H9 (cell line): ENCODE measurements at regions not wholly inside any gene's neighbourhood (a gene's known extent, or its start where the extent isn't known, plus 50 kb on each side); places are given as distances from the start of the nearest gene placed in this dataset.
A peak's percentile ranks its signal among the peaks of the same experiment; 100 is the strongest.

Experiments
- DNase-seq: peaks from one replicate; pipeline ENCODE4 v3.0.0-alpha.2; 2017
- H2AFZ ChIP-seq: one replicate; pipeline ENCODE4 v1.6.1; 2013; ENCODE audit warnings: mild to moderate bottlenecking, low read length, control low read depth, moderate library complexity
- H2AK5ac ChIP-seq: 2 replicates; pipeline ENCODE4 v1.6.1; 2013; ENCODE audit warnings: low read length, control low read depth, mixed read lengths; ENCODE audit not compliant: insufficient read length
- H2BK120ac ChIP-seq: one replicate; pipeline ENCODE4 v1.6.1; 2013; ENCODE audit warnings: low read depth, mild to moderate bottlenecking, low read length, control low read depth, inconsistent platforms; ENCODE audit not compliant: poor library complexity, severe bottlenecking
- H2BK12ac ChIP-seq: 2 replicates; pipeline ENCODE4 v1.6.1; 2013; ENCODE audit warnings: low read length, control low read depth, mixed read lengths, low read depth; ENCODE audit not compliant: insufficient read length
- H2BK15ac ChIP-seq: 2 replicates; pipeline ENCODE4 v1.6.1; 2013; ENCODE audit warnings: low read depth, low read length, control low read depth
- H2BK20ac ChIP-seq: one replicate; pipeline ENCODE4 v1.6.1; 2013; ENCODE audit warnings: low read depth, mild to moderate bottlenecking, low read length, control low read depth, inconsistent platforms; ENCODE audit not compliant: poor library complexity, severe bottlenecking
- H2BK5ac ChIP-seq: 2 replicates; pipeline ENCODE4 v1.6.1; 2013; ENCODE audit warnings: low read length, control low read depth, mixed read lengths; ENCODE audit not compliant: insufficient read length
- H3K14ac ChIP-seq: 2 replicates; pipeline ENCODE4 v1.6.1; 2013; ENCODE audit warnings: low read length, control low read depth; ENCODE audit not compliant: insufficient read depth
- H3K18ac ChIP-seq: 2 replicates; pipeline ENCODE4 v1.6.1; 2013; ENCODE audit warnings: low read depth, mild to moderate bottlenecking, mixed read lengths, low read length, control low read depth; ENCODE audit not compliant: insufficient read length
- H3K23ac ChIP-seq: 2 replicates; pipeline ENCODE4 v1.6.1; 2013; ENCODE audit warnings: low read length, control low read depth, mixed read lengths, low read depth; ENCODE audit not compliant: insufficient read length
- H3K23me2 ChIP-seq: 2 replicates; pipeline ENCODE4 v1.6.1; 2013; ENCODE audit warnings: low read depth, mild to moderate bottlenecking, mixed read lengths, low read length, control low read depth; ENCODE audit not compliant: insufficient read length, poor library complexity, severe bottlenecking
- H3K27ac ChIP-seq: 2 replicates; pipeline ENCODE4 v1.5.1; 2013; ENCODE audit warnings: low read length, control low read depth, mixed read lengths, low read depth; ENCODE audit not compliant: insufficient read length
- H3K27me3 ChIP-seq: 2 replicates; pipeline ENCODE4 v1.6.1; 2013; ENCODE audit warnings: low read length, control low read depth, inconsistent platforms; ENCODE audit not compliant: insufficient read depth
- H3K4ac ChIP-seq: 2 replicates; pipeline ENCODE4 v1.6.1; 2013; ENCODE audit warnings: low read depth, mild to moderate bottlenecking, control low read depth, inconsistent platforms, low read length, moderate library complexity
- H3K4me1 ChIP-seq: 2 replicates; pipeline ENCODE4 v1.6.1; 2013; ENCODE audit warnings: low read length, control low read depth, inconsistent platforms; ENCODE audit not compliant: insufficient read depth
- H3K4me2 ChIP-seq: 2 replicates; pipeline ENCODE4 v1.6.1; 2013; ENCODE audit warnings: low read length, control low read depth, mixed read lengths; ENCODE audit not compliant: insufficient read length, insufficient read depth
- H3K56ac ChIP-seq: 2 replicates; pipeline ENCODE4 v1.6.1; 2013; ENCODE audit warnings: low read depth, mild to moderate bottlenecking, mixed read lengths, low read length, control low read depth; ENCODE audit not compliant: insufficient read length
- H3K79me1 ChIP-seq: 2 replicates; pipeline ENCODE4 v1.6.1; 2013; ENCODE audit warnings: low read depth, mild to moderate bottlenecking, moderate library complexity, low read length, control low read depth, inconsistent platforms; ENCODE audit not compliant: insufficient read depth, poor library complexity, severe bottlenecking
- H3K79me2 ChIP-seq: 2 replicates; pipeline ENCODE4 v1.6.1; 2013; ENCODE audit warnings: low read length, control low read depth, inconsistent platforms; ENCODE audit not compliant: insufficient read depth
- H3K9ac ChIP-seq: 2 replicates; pipeline ENCODE4 v1.6.1; 2013; ENCODE audit warnings: low read length, control low read depth, mixed read lengths; ENCODE audit not compliant: insufficient read length; ENCODE audit errors: extremely low read depth
- H3K9me3 ChIP-seq: one replicate; pipeline ENCODE4 v1.6.1; 2013; ENCODE audit warnings: low read depth, low read length, inconsistent platforms; ENCODE audit not compliant: control insufficient read depth
- H3T11ph ChIP-seq: one replicate; pipeline ENCODE4 v1.6.1; 2013; ENCODE audit warnings: mild to moderate bottlenecking, low read length, control low read depth, inconsistent platforms
- H4K20me1 ChIP-seq: one replicate; pipeline ENCODE4 v1.6.1; 2013; ENCODE audit not compliant: control insufficient read depth, insufficient read length, insufficient read depth
- H4K5ac ChIP-seq: 2 replicates; pipeline ENCODE4 v1.6.1; 2013; ENCODE audit warnings: low read depth, mild to moderate bottlenecking, mixed read lengths, low read length, control low read depth; ENCODE audit not compliant: insufficient read length
- H4K8ac ChIP-seq: replicated peaks from 2 replicates; pipeline ENCODE4 v1.6.1; 2013; ENCODE audit warnings: low read length, control low read depth, mixed read lengths, low read depth; ENCODE audit not compliant: insufficient read length
- H4K91ac ChIP-seq: 2 replicates; pipeline ENCODE4 v1.6.1; 2013; ENCODE audit warnings: low read depth, mild to moderate bottlenecking, moderate library complexity, mixed read lengths, low read length, control low read depth; ENCODE audit not compliant: insufficient read length
- H3K27ac Mint-ChIP-seq, 3 experiments: 2 replicates in 2 of 3; 3 replicates in 1 of 3; pipeline ENCODE4 v1.8.0; 2020 to 2021; ENCODE audit warnings: mixed read lengths in 3 of 3, mild to moderate bottlenecking in 1 of 3, moderate library complexity in 1 of 3
- H3K27me3 Mint-ChIP-seq: 2 replicates; pipeline ENCODE4 v1.8.0; 2021; ENCODE audit warnings: low read depth, mild to moderate bottlenecking, moderate library complexity, mixed read lengths
- H3K36me3 Mint-ChIP-seq, 3 experiments: 2 replicates in 2 of 3; 3 replicates in 1 of 3; pipeline ENCODE4 v1.8.0; 2020 to 2021; ENCODE audit warnings: low read depth in 3 of 3, mixed read lengths in 3 of 3; ENCODE audit not compliant: insufficient read depth in 1 of 3
- H3K4me1 Mint-ChIP-seq, 2 experiments: 2 replicates each; pipeline ENCODE4 v1.8.0; 2020; ENCODE audit warnings: mixed read lengths in 2 of 2
- H3K4me3 Mint-ChIP-seq, 2 experiments: 2 replicates in 1 of 2; 3 replicates in 1 of 2; pipeline ENCODE4 v1.8.0; 2020 to 2021; ENCODE audit warnings: mild to moderate bottlenecking in 2 of 2, mixed read lengths in 2 of 2, moderate library complexity in 1 of 2
- H3K9me3 Mint-ChIP-seq, 2 experiments: 2 replicates in 1 of 2; 3 replicates in 1 of 2; pipeline ENCODE4 v1.8.0; 2020; ENCODE audit warnings: mild to moderate bottlenecking in 2 of 2, mixed read lengths in 2 of 2, moderate library complexity in 1 of 2
- CTCF ChIP-seq: fragments of 200-600 bp; sonication (generic); conservative IDR thresholded peaks from 3 replicates; pipeline ENCODE4 v1.8.0; 2021; ENCODE audit warnings: antibody characterized with exemption, mild to moderate bottlenecking
- WGBS: extraction: QIAGEN DNeasy Blood & Tissue Kit; methylation state at CpG from one replicate; pipeline ENCODE4 v1.1.7; 2013; ENCODE audit warnings: missing lambda C conversion rate, low lambda C conversion rate, mixed read lengths; ENCODE audit not compliant: insufficient read length; ENCODE audit errors: extremely low coverage; 5-methylcytosine and 5-hydroxymethylcytosine counted together

- H3K9me3 Mint-ChIP-seq: no peaks in the 10 kb centered on the region
- no peaks in the 10 kb centered on the region for H3K79me1 ChIP-seq
- no peak overlapping the region for H2BK120ac ChIP-seq
- no peaks in the 10 kb centered on the region for H3K9me3 ChIP-seq
- H3K18ac ChIP-seq: no peak overlapping the region
- H4K5ac ChIP-seq: no peak overlapping the region
- H3K9ac ChIP-seq: no peak overlapping the region
- H2BK20ac ChIP-seq: no peak overlapping the region
- no peak overlapping the region for H3K23ac ChIP-seq
- TF ChIP-seq CTCF: no peak
- peaks cover 2% of the 10 kb centered on the region; the same call in 1 of the 2 replicates for H3K4me1 ChIP-seq
- 0 out of 7 replicates have a peak overlapping the region, but pooled peaks of 1 of the 3 experiments have one; percentile 65 for H3K27ac Mint-ChIP-seq
- H3K4me2 ChIP-seq: no peak overlapping the region
- H3K4me1 Mint-ChIP-seq: peaks cover 7 to 10% of the 10 kb centered on the region in 2 experiments
- H3K14ac ChIP-seq: no peak overlapping the region
- no CpG with 5 or more reads among the region's 3 CpGs for WGBS
- H3K4ac ChIP-seq: no peak overlapping the region
- H4K20me1 ChIP-seq: no peaks in the 10 kb centered on the region
- H2BK12ac ChIP-seq: no peak overlapping the region
- no peak overlapping the region for H3K56ac ChIP-seq
- no peak overlapping the region for H2BK5ac ChIP-seq
- no peak overlapping the region for H4K8ac ChIP-seq
- H3K27me3 Mint-ChIP-seq: no peaks in the 10 kb centered on the region; the same call in 1 of the 2 replicates
- H3K4me3 Mint-ChIP-seq: no peak overlapping the region
- H3K27me3 ChIP-seq: no peaks in the 10 kb centered on the region
- H2AK5ac ChIP-seq: no peak overlapping the region
- no peaks in the 10 kb centered on the region for H3K79me2 ChIP-seq
- H3K23me2 ChIP-seq: no peaks in the 10 kb centered on the region
- no peaks in the 10 kb centered on the region; a peak in 1 of 7 replicates for H3K36me3 Mint-ChIP-seq
- no peak overlapping the region for H2BK15ac ChIP-seq
- H4K91ac ChIP-seq: no peak overlapping the region
- no peak overlapping the region for H3T11ph ChIP-seq
- H2AFZ ChIP-seq: no peak overlapping the region
- DNase-seq: no peak
- no peak overlapping the region for H3K27ac ChIP-seq
Observed at GRCh38 chr15:55113736-55114135, 83.0 kb downstream of the RSL24D1 start.
